NB4 (cell line): ENCODE measurements at regions not wholly inside any gene's neighbourhood (a gene's known extent, or its start where the extent isn't known, plus 50 kb on each side); places are given as distances from the start of the nearest gene placed in this dataset.
A peak's percentile ranks its signal among the peaks of the same experiment; 100 is the strongest.

Source experiments
- DNase-seq: peaks from one replicate; pipeline ENCODE4 v3.0.0; 2010; ENCODE audit warnings: low read depth
- H3K4me3 ChIP-seq: one replicate; pipeline ENCODE4 v1.5.1; 2011; ENCODE audit warnings: mild to moderate bottlenecking, low read depth, low read length, moderate library complexity
- CTCF ChIP-seq: IDR thresholded peaks from one replicate; pipeline ENCODE4 v1.5.1; 2012; ENCODE audit warnings: low read depth, low read length
- MAX ChIP-seq: IDR thresholded peaks from 2 replicates; pipeline ENCODE4 v1.6.1; 2011; ENCODE audit warnings: low read depth, low read length
- MYC ChIP-seq: IDR thresholded peaks from 2 replicates; pipeline ENCODE4 v1.6.1; 2011; ENCODE audit warnings: low read depth, low read length
- POLR2A ChIP-seq: IDR thresholded peaks from 2 replicates; pipeline ENCODE4 v1.6.1; 2011; ENCODE audit warnings: mild to moderate bottlenecking; ENCODE audit not compliant: insufficient read length; ENCODE audit errors: extremely low read depth

GRCh38 chr3:154559623-154560022 lies 129.6 kb upstream of the GPR149 start:
- TF ChIP-seq POLR2A (no peak), CTCF (no peak), MYC (no peak), MAX (no peak)
- no peak overlapping the region for H3K4me3 ChIP-seq
- no peak for DNase-seq

GRCh38 chr3:154552338-154552737 lies 122.3 kb upstream of the GPR149 start:
- TF ChIP-seq MYC (no peak), MAX (no peak)
- H3K4me3 ChIP-seq, result no peak overlapping the region
- DNase-seq, result peak; percentile 26

- H3K4me3 ChIP-seq, result no peak overlapping the region
- TF ChIP-seq POLR2A (no peak), MYC (no peak), CTCF (no peak), MAX (no peak)
- DNase-seq, result no peak
Observed at GRCh38 chr3:154549391-154549790, 119.4 kb upstream of the GPR149 start.

- no peak for DNase-seq
- H3K4me3 ChIP-seq, result no peak overlapping the region
- TF ChIP-seq MYC (no peak), POLR2A (no peak), MAX (no peak), CTCF (no peak)
Observed at GRCh38 chr3:154548341-154548740, 118.4 kb upstream of the GPR149 start.

- no peak for DNase-seq
- TF ChIP-seq MYC (no peak), CTCF (no peak), POLR2A (no peak), MAX (no peak)
- H3K4me3 ChIP-seq, result no peak overlapping the region
Observed at GRCh38 chr3:154542837-154543236, 112.8 kb upstream of the GPR149 start.

GRCh38 chr3:154540950-154541604 lies 111.1 kb upstream of the GPR149 start:
- no peak for TF ChIP-seq CTCF
- no peak for TF ChIP-seq MAX
- no peak for TF ChIP-seq POLR2A
- no peak for TF ChIP-seq MYC
- no peak overlapping the region for H3K4me3 ChIP-seq
- DNase-seq, result no peak
